Spinal cord (tissue), 9 donors: ENCODE measurements at regions not wholly inside any gene's neighbourhood (a gene's known extent, or its start where the extent isn't known, plus 50 kb on each side); places are given as distances from the start of the nearest gene placed in this dataset.
A peak's percentile ranks its signal among the peaks of the same experiment; 100 is the strongest.

ENCODE experiments used
- DNase-seq, 6 donors: peaks; one replicate each; pipeline versions ENCODE4 v3.0.0 to v3.0.0-alpha.2; 2013 to 2015; ENCODE audit warnings: low spot score in 6 of 6, low read depth in 4 of 6
- H3K27ac ChIP-seq: one replicate; pipeline ENCODE4 v1.5.1; 2013; ENCODE audit warnings: low read depth, low read length, control low read depth
- H3K27me3 ChIP-seq: one replicate; pipeline ENCODE4 v1.6.1; 2013; ENCODE audit warnings: low read length; ENCODE audit not compliant: control insufficient read depth, insufficient read depth
- H3K36me3 ChIP-seq: one replicate; pipeline ENCODE4 v1.6.1; 2013; ENCODE audit warnings: low read length; ENCODE audit not compliant: control insufficient read depth, insufficient read depth
- H3K4me1 ChIP-seq: one replicate; pipeline ENCODE4 v1.6.1; 2013; ENCODE audit warnings: low read length; ENCODE audit not compliant: control insufficient read depth, insufficient read depth
- H3K4me3 ChIP-seq: one replicate; pipeline ENCODE4 v1.5.1; 2013; ENCODE audit warnings: low read depth, low read length, control low read depth
- H3K9me3 ChIP-seq: one replicate; pipeline ENCODE4 v1.6.1; 2013; ENCODE audit warnings: low read length; ENCODE audit not compliant: control insufficient read depth, insufficient read depth
- WGBS: methylation state at CpG from one replicate; pipeline ENCODE4 v1.1.5; 2013; ENCODE audit warnings: missing lambda C conversion rate; ENCODE audit not compliant: insufficient coverage; 5-methylcytosine and 5-hydroxymethylcytosine counted together
- donor health status: healthy.

- 44% methylated on average over 1 of the region's 2 CpGs for WGBS
- peak in 2 of 6 donors; percentile 25 for DNase-seq
- H3K27ac ChIP-seq = no peak overlapping the region
Observed at GRCh38 chr21:25329227-25329825, 278.0 kb downstream of the MRPL39 start.

GRCh38 chr21:25328736-25329135 lies 278.5 kb downstream of the MRPL39 start:
- Histone ChIP-seq H3K27me3 (no peaks in the 10 kb centered on the region), H3K4me1 (no peaks in the 10 kb centered on the region), H3K9me3 (no peaks in the 10 kb centered on the region), H3K36me3 (no peaks in the 10 kb centered on the region), H3K4me3 (no peak overlapping the region), H3K27ac (no peak overlapping the region)
- DNase-seq = peak in 1 of 6 donors; percentile 54
- WGBS = no CpG with 5 or more reads among the region's 1 CpG

More at GRCh38 chr21:25329227-25329825, 278.0 kb downstream of the MRPL39 start:
- Histone ChIP-seq H3K4me3 (no peak overlapping the region), H3K9me3 (no peaks in the 10 kb centered on the region), H3K27me3 (no peaks in the 10 kb centered on the region), H3K36me3 (no peaks in the 10 kb centered on the region), H3K4me1 (no peaks in the 10 kb centered on the region)

GRCh38 chr21:25326181-25326580 lies 281.1 kb downstream of the MRPL39 start:
- Histone ChIP-seq H3K4me1 (no peaks in the 10 kb centered on the region), H3K36me3 (no peaks in the 10 kb centered on the region), H3K27ac (no peak overlapping the region), H3K27me3 (no peaks in the 10 kb centered on the region), H3K9me3 (no peaks in the 10 kb centered on the region), H3K4me3 (no peak overlapping the region)
- no peak for DNase-seq
- WGBS = no CpG with 5 or more reads among the region's 2 CpGs

GRCh38 chr21:25324666-25325065 lies 282.6 kb downstream of the MRPL39 start:
- Histone ChIP-seq H3K4me3 (no peak overlapping the region), H3K9me3 (no peaks in the 10 kb centered on the region), H3K27me3 (no peaks in the 10 kb centered on the region), H3K4me1 (no peaks in the 10 kb centered on the region), H3K36me3 (no peaks in the 10 kb centered on the region), H3K27ac (no peak overlapping the region)
- DNase-seq = peak in 1 of 6 donors; percentile 25
- 91% methylated on average over 4 of the region's 6 CpGs for WGBS

GRCh38 chr21:25323356-25323949 lies 283.8 kb downstream of the MRPL39 start:
- H3K9me3 ChIP-seq = no peaks in the 10 kb centered on the region
- H3K27me3 ChIP-seq = no peaks in the 10 kb centered on the region
- whole genome bisulfite sequencing = 66% methylated on average over 4 of the region's 7 CpGs
- no peak overlapping the region for H3K27ac ChIP-seq
- DNase-seq = no peak
- no peak overlapping the region for H3K4me3 ChIP-seq
- H3K4me1 ChIP-seq = no peaks in the 10 kb centered on the region
- no peaks in the 10 kb centered on the region for H3K36me3 ChIP-seq

GRCh38 chr21:25314247-25314646 lies 293.0 kb downstream of the MRPL39 start:
- no peaks in the 10 kb centered on the region for H3K9me3 ChIP-seq
- H3K4me3 ChIP-seq = no peak overlapping the region
- no peak overlapping the region for H3K27ac ChIP-seq
- no CpG with 5 or more reads among the region's 1 CpG for WGBS
- no peaks in the 10 kb centered on the region for H3K4me1 ChIP-seq
- no peaks in the 10 kb centered on the region for H3K36me3 ChIP-seq
- DNase-seq = no peak
- no peaks in the 10 kb centered on the region for H3K27me3 ChIP-seq

- Histone ChIP-seq H3K27ac (no peak overlapping the region), H3K27me3 (no peaks in the 10 kb centered on the region), H3K9me3 (no peaks in the 10 kb centered on the region), H3K36me3 (no peaks in the 10 kb centered on the region), H3K4me1 (no peaks in the 10 kb centered on the region), H3K4me3 (no peak overlapping the region)
- DNase-seq = peak in 5 of 6 donors; percentile 15 to 86 (median 39)
- no CpG with 5 or more reads among the region's 3 CpGs for WGBS
Observed at GRCh38 chr21:25313829-25314228, 293.5 kb downstream of the MRPL39 start.

- no peaks in the 10 kb centered on the region for H3K9me3 ChIP-seq
- no peaks in the 10 kb centered on the region for H3K4me1 ChIP-seq
- no peak overlapping the region for H3K4me3 ChIP-seq
- H3K36me3 ChIP-seq = no peaks in the 10 kb centered on the region
- no peak overlapping the region for H3K27ac ChIP-seq
- no peaks in the 10 kb centered on the region for H3K27me3 ChIP-seq
- DNase-seq = no peak
- WGBS = no CpG with 5 or more reads among the region's 1 CpG
Observed at GRCh38 chr21:25307489-25307888, 299.8 kb downstream of the MRPL39 start.

- Histone ChIP-seq H3K4me1 (no peaks in the 10 kb centered on the region), H3K27me3 (no peaks in the 10 kb centered on the region), H3K4me3 (no peak overlapping the region), H3K36me3 (no peaks in the 10 kb centered on the region), H3K27ac (no peak overlapping the region), H3K9me3 (no peaks in the 10 kb centered on the region)
- WGBS = 40% methylated on average over 2 of the region's 4 CpGs
- DNase-seq = peak in 2 of 6 donors; percentile 64 to 91
Observed at GRCh38 chr21:25304611-25305010, 302.7 kb downstream of the MRPL39 start.

- Histone ChIP-seq H3K9me3 (no peaks in the 10 kb centered on the region), H3K4me3 (no peak overlapping the region), H3K36me3 (no peaks in the 10 kb centered on the region), H3K27ac (no peak overlapping the region), H3K27me3 (no peaks in the 10 kb centered on the region), H3K4me1 (no peaks in the 10 kb centered on the region)
- DNase-seq = no peak
- WGBS = no CpG with 5 or more reads among the region's 6 CpGs
Observed at GRCh38 chr21:25300632-25301031, 306.6 kb downstream of the MRPL39 start.
